Gastrocnemius medialis (tissue), 4 donors: ENCODE measurements at regions not wholly inside any gene's neighbourhood (a gene's known extent, or its start where the extent isn't known, plus 50 kb on each side); places are given as distances from the start of the nearest gene placed in this dataset.

Experiments
- ATAC-seq, 2 donors: fragments of 150-250 bp; one replicate each; pipeline ENCODE4 v1.9.1; 2016
- DNase-seq, 2 donors: peaks; one replicate each; pipeline ENCODE4 v3.0.0-alpha.2; 2019
- H3K27ac ChIP-seq, 4 donors: fragments of 200-600 bp; sonication (generic); 1 replicate in 1 of 4; 2 replicates in 3 of 4; pipeline ENCODE4 v1.5.1; 2016 to 2018; ENCODE audit warnings: mild to moderate bottlenecking in 2 of 4, moderate library complexity in 1 of 4
- H3K27me3 ChIP-seq, 3 donors: fragments of 200-600 bp; sonication (generic) in 2 of 3; 1 replicate in 1 of 3; 2 replicates in 2 of 3; pipeline versions ENCODE4 v1.5.1 to v1.6.0; 2016 to 2019; ENCODE audit warnings: mild to moderate bottlenecking in 1 of 3, moderate library complexity in 1 of 3
- H3K36me3 ChIP-seq, 2 donors: fragments of 200-600 bp; sonication (generic) in 1 of 2; one replicate each; pipeline ENCODE4 v1.5.1; 2017 to 2018
- H3K4me1 ChIP-seq, 2 donors: fragments of 200-600 bp; sonication (generic) in 1 of 2; one replicate each; pipeline ENCODE4 v1.5.1; 2016 to 2017; ENCODE audit warnings: mild to moderate bottlenecking in 2 of 2
- H3K4me3 ChIP-seq, 4 donors: fragments of 200-600 bp; sonication (generic) in 3 of 4; 1 replicate in 1 of 4; 2 replicates in 3 of 4; pipeline ENCODE4 v1.5.1; 2016 to 2019; ENCODE audit warnings: mild to moderate bottlenecking in 2 of 4
- H3K9me3 ChIP-seq, 3 donors: fragments of 200-600 bp; sonication (generic) in 2 of 3; 1 replicate in 1 of 3; 2 replicates in 2 of 3; pipeline ENCODE4 v1.5.1; 2016 to 2019
- CTCF ChIP-seq, 5 experiments: fragments of 450-650 bp in 3 of 5; fragments of 200-600 bp in 2 of 5; sonication (generic) in 2 of 5; IDR thresholded peaks in 4 of 5; conservative IDR thresholded peaks in 1 of 5; 1 replicate in 4 of 5; 2 replicates in 1 of 5; pipeline ENCODE4 v1.5.1; 2016 to 2019; ENCODE audit warnings: antibody characterized with exemption in 5 of 5, mild to moderate bottlenecking in 3 of 5, moderate library complexity in 3 of 5
- POLR2A ChIP-seq, 2 donors: fragments of 450-650 bp; IDR thresholded peaks; one replicate each; pipeline ENCODE4 v1.6.1; 2017; ENCODE audit warnings: antibody characterized with exemption in 2 of 2, mild to moderate bottlenecking in 2 of 2, moderate library complexity in 2 of 2
- in situ Hi-C, 4 donors: fragments of 200-750 bp; cut with MboI; loops; one replicate each; pipeline versions ENCODE4 v1.15.0 to v1.8.0; 2017; ENCODE audit warnings: low sequenced_read_pairs in 4 of 4
- intact Hi-C: fragments of 100-400 bp; cut with DNase I; formaldehyde crosslinking; loops from one replicate; pipeline ENCODE4 v1.15.1; 2023; ENCODE audit warnings: low total_unique reads

GRCh38 chr4:124953061-124953460 lies 240.5 kb upstream of the ANKRD50 start:
- H3K4me1 ChIP-seq: no peaks in the 10 kb centered on the region
- DNase-seq (no peak), ATAC-seq (no peak)
- intact Hi-C loops (no loop called here), in situ Hi-C loops (no loop called here)
- no peaks in the 10 kb centered on the region for H3K36me3 ChIP-seq
- H3K4me3 ChIP-seq: no peak overlapping the region
- no peak overlapping the region for H3K27ac ChIP-seq
- H3K9me3 ChIP-seq: no peaks in the 10 kb centered on the region
- H3K27me3 ChIP-seq: no peaks in the 10 kb centered on the region
- no peak for TF ChIP-seq POLR2A (IDR thresholded peaks at IDR 0.05)
- no peak for TF ChIP-seq CTCF (IDR thresholded peaks at IDR 0.05 in 4 of 5, conservative IDR thresholded peaks at IDR 0.05 in 1 of 5)

- intact Hi-C loops: no loop called here
- no peaks in the 10 kb centered on the region for H3K4me1 ChIP-seq
- no peaks in the 10 kb centered on the region for H3K27me3 ChIP-seq
- in situ Hi-C loops: no loop called here
- ATAC-seq (no peak), DNase-seq (no peak)
- H3K36me3 ChIP-seq: no peaks in the 10 kb centered on the region
- H3K9me3 ChIP-seq: no peaks in the 10 kb centered on the region
- no peak for TF ChIP-seq POLR2A (IDR thresholded peaks at IDR 0.05)
- TF ChIP-seq CTCF (IDR thresholded peaks at IDR 0.05 in 4 of 5, conservative IDR thresholded peaks at IDR 0.05 in 1 of 5): no peak
- H3K4me3 ChIP-seq: no peak overlapping the region
- H3K27ac ChIP-seq: no peak overlapping the region
Measured at GRCh38 chr4:124952601-124953000, 240.1 kb upstream of the ANKRD50 start.

GRCh38 chr4:124948976-124949597 lies 236.6 kb upstream of the ANKRD50 start:
- no peaks in the 10 kb centered on the region for H3K9me3 ChIP-seq
- in situ Hi-C loops (no loop called here), intact Hi-C loops (no loop called here)
- H3K27me3 ChIP-seq: no peaks in the 10 kb centered on the region
- no peak overlapping the region for H3K4me3 ChIP-seq
- H3K4me1 ChIP-seq: peaks cover 0 to 14% of the 10 kb centered on the region in 2 donors
- H3K27ac ChIP-seq: no peak overlapping the region
- H3K36me3 ChIP-seq: no peaks in the 10 kb centered on the region
- ATAC-seq (peak in 1 of 2 donors; percentile 26), DNase-seq (no peak)
- TF ChIP-seq CTCF (IDR thresholded peaks at IDR 0.05 in 4 of 5, conservative IDR thresholded peaks at IDR 0.05 in 1 of 5): no peak
- no peak for TF ChIP-seq POLR2A (IDR thresholded peaks at IDR 0.05)

- no peaks in the 10 kb centered on the region for H3K9me3 ChIP-seq
- peaks cover 0 to 14% of the 10 kb centered on the region in 2 donors for H3K4me1 ChIP-seq
- intact Hi-C loops (no loop called here), in situ Hi-C loops (no loop called here)
- ATAC-seq (no peak), DNase-seq (no peak)
- no peaks in the 10 kb centered on the region for H3K27me3 ChIP-seq
- no peak overlapping the region for H3K27ac ChIP-seq
- H3K4me3 ChIP-seq: no peak overlapping the region
- no peaks in the 10 kb centered on the region for H3K36me3 ChIP-seq
- no peak for TF ChIP-seq CTCF (IDR thresholded peaks at IDR 0.05 in 4 of 5, conservative IDR thresholded peaks at IDR 0.05 in 1 of 5)
- no peak for TF ChIP-seq POLR2A (IDR thresholded peaks at IDR 0.05)
Measured at GRCh38 chr4:124947622-124948265, 235.2 kb upstream of the ANKRD50 start.
